ENCODE measurements at regions not wholly inside any gene's neighbourhood (a gene's known extent, or its start where the extent isn't known, plus 50 kb on each side); places are given as distances from the start of the nearest gene placed in this dataset.

DNA sequence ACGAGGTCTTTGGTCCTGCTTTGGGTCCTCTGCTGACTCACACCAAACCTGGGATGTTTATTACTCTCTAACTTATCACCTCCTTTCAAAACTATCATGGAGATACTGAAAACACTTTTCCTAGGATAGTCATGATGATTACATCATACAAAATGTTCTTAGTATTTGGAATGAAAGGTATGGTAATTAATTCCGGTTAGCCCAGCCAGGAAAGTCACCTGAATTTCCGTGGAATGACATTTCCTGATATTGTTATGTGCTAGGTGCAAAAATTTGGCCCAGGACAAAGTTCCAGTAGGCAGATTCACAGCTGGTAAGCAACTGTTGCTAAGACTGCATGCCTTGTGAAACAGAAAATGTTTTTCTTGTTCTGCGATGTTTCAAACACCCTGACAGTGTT is 203.4 kb downstream of the ZNF648 start:
- DNase-seq (ENCODE audit: low spot score): no peak
